AG04449 (cell line): ENCODE measurements at regions not wholly inside any gene's neighbourhood (a gene's known extent, or its start where the extent isn't known, plus 50 kb on each side); places are given as distances from the start of the nearest gene placed in this dataset.

ENCODE experiments used
- CTCF ChIA-PET: fragments of 350-600 bp; formaldehyde crosslinking; extraction: SDS; loops from one replicate; lab custom pipeline; 2021; ENCODE audit warnings: antibody characterized with exemption; lab: Yijun Ruan, JAX
- POLR2A ChIA-PET: fragments of 400-600, 350-600 bp; formaldehyde crosslinking; extraction: SDS; loops from one replicate; lab custom pipeline; 2020; ENCODE audit warnings: antibody characterized with exemption, inconsistent platforms; lab: Yijun Ruan, JAX
- DNase-seq: peaks from one replicate; pipeline ENCODE4 v3.0.0-alpha.2; 2010; ENCODE audit warnings: low read depth, low spot score
- H3K4me3 ChIP-seq: 2 replicates; pipeline ENCODE4 v1.5.1; 2011; ENCODE audit warnings: low read depth, mild to moderate bottlenecking, control low read depth, low read length
- CTCF ChIP-seq: IDR thresholded peaks from one replicate; pipeline ENCODE4 v1.5.1; 2011; ENCODE audit warnings: mild to moderate bottlenecking, moderate library complexity, low read length, control low read depth, inconsistent platforms; ENCODE audit not compliant: insufficient read depth; ENCODE audit errors: missing control alignments

- ChIA-PET CTCF (no interaction called here), POLR2A (no interaction called here)
- no peak for DNase-seq
- TF ChIP-seq CTCF = no peak
- H3K4me3 ChIP-seq = no peak overlapping the region
Measured at GRCh38 chr14:30417999-30418398, 141.0 kb upstream of the G2E3 start.

- ChIA-PET CTCF (no interaction called here), POLR2A (no interaction called here)
- no peak for DNase-seq
- no peak overlapping the region for H3K4me3 ChIP-seq
- TF ChIP-seq CTCF = no peak
Measured at GRCh38 chr14:30419037-30419436, 139.9 kb upstream of the G2E3 start.

- POLR2A ChIA-PET = no interaction called here
- no peak for TF ChIP-seq CTCF
- no peak for DNase-seq
- CTCF ChIA-PET = no interaction called here
- no peak overlapping the region for H3K4me3 ChIP-seq
Measured at GRCh38 chr14:30420515-30420914, 138.4 kb upstream of the G2E3 start.

- ChIA-PET POLR2A (no interaction called here), CTCF (no interaction called here)
- TF ChIP-seq CTCF = no peak
- H3K4me3 ChIP-seq = no peak overlapping the region
- DNase-seq = no peak
Measured at GRCh38 chr14:30426463-30426862, 132.5 kb upstream of the G2E3 start.

- no peak overlapping the region for H3K4me3 ChIP-seq
- ChIA-PET POLR2A (no interaction called here), CTCF (no interaction called here)
- TF ChIP-seq CTCF = no peak
- no peak for DNase-seq
Measured at GRCh38 chr14:30427401-30427800, 131.6 kb upstream of the G2E3 start.

- CTCF ChIA-PET = no interaction called here
- no peak for TF ChIP-seq CTCF
- POLR2A ChIA-PET = no interaction called here
- no peak for DNase-seq
- H3K4me3 ChIP-seq = no peak overlapping the region
Measured at GRCh38 chr14:30427846-30428245, 131.1 kb upstream of the G2E3 start.
